Progenitor cell of endocrine pancreas (in vitro differentiated cells): ENCODE measurements at regions not wholly inside any gene's neighbourhood (a gene's known extent, or its start where the extent isn't known, plus 50 kb on each side); places are given as distances from the start of the nearest gene placed in this dataset.
"Not testable (repeated sequence)": the region's sequence is repeated elsewhere in the genome, so short reads cannot be mapped to it uniquely, and the experiment has no call there.

Experiments
- DNase-seq: peaks from one replicate; pipeline ENCODE4 v3.0.0; 2021; ENCODE audit warnings: low spot score; ENCODE audit not compliant: unreplicated experiment
- H3K27ac Mint-ChIP-seq: 2 replicates; pipeline ENCODE4 v1.8.0; 2021; ENCODE audit warnings: mild to moderate bottlenecking, moderate library complexity, mixed read lengths
- H3K27me3 Mint-ChIP-seq: 2 replicates; pipeline ENCODE4 v1.8.0; 2021; ENCODE audit warnings: mixed read lengths
- H3K36me3 Mint-ChIP-seq: 2 replicates; pipeline ENCODE4 v1.8.0; 2022; ENCODE audit warnings: mixed read lengths; ENCODE audit not compliant: insufficient read depth
- H3K4me1 Mint-ChIP-seq: 2 replicates; pipeline ENCODE4 v1.8.0; 2021; ENCODE audit warnings: low read depth, mixed read lengths
- H3K4me3 Mint-ChIP-seq: 2 replicates; pipeline ENCODE4 v1.8.0; 2021; ENCODE audit warnings: low read depth, mild to moderate bottlenecking, moderate library complexity, mixed read lengths
- H3K9me3 Mint-ChIP-seq: 2 replicates; pipeline ENCODE4 v1.8.0; 2021; ENCODE audit warnings: low read depth, mixed read lengths
- CTCF ChIP-seq: fragments of 200-600 bp; sonication (generic); IDR thresholded peaks from one replicate; pipeline ENCODE4 v1.5.0; 2021; ENCODE audit warnings: antibody characterized with exemption, mild to moderate bottlenecking; ENCODE audit not compliant: unreplicated experiment

GRCh38 chr1:215439549-215439948 is 127.6 kb upstream of the KCTD3 start:
- Mint-ChIP-seq H3K36me3 (peaks cover 2% of the 10 kb centered on the region), H3K4me3 (no peak overlapping the region), H3K9me3 (peaks cover 19% of the 10 kb centered on the region), H3K27me3 (no peaks in the 10 kb centered on the region), H3K27ac (no peak overlapping the region), H3K4me1 (no peaks in the 10 kb centered on the region)
- no peak for DNase-seq
- TF ChIP-seq CTCF: no peak

- Mint-ChIP-seq H3K4me1 (no peaks in the 10 kb centered on the region), H3K9me3 (peaks cover 4% of the 10 kb centered on the region), H3K27ac (no peak overlapping the region), H3K36me3 (no peaks in the 10 kb centered on the region), H3K27me3 (no peaks in the 10 kb centered on the region), H3K4me3 (no peak overlapping the region)
- DNase-seq: no peak
- TF ChIP-seq CTCF: no peak
Measured at GRCh38 chr1:215444715-215445414, 122.2 kb upstream of the KCTD3 start.

- DNase-seq, H3K27me3 Mint-ChIP-seq, H3K4me3 Mint-ChIP-seq, H3K9me3 Mint-ChIP-seq, H3K4me1 Mint-ChIP-seq, H3K36me3 Mint-ChIP-seq, H3K27ac Mint-ChIP-seq: not testable (repeated sequence)
Measured at GRCh38 chr1:215448014-215448413, 119.1 kb upstream of the KCTD3 start.

GRCh38 chr1:215449147-215449546 is 118.0 kb upstream of the KCTD3 start:
- not testable (repeated sequence) for H3K27me3 Mint-ChIP-seq, H3K4me3 Mint-ChIP-seq, DNase-seq, H3K4me1 Mint-ChIP-seq, H3K9me3 Mint-ChIP-seq, H3K27ac Mint-ChIP-seq, H3K36me3 Mint-ChIP-seq

GRCh38 chr1:215453440-215453839 is 113.7 kb upstream of the KCTD3 start:
- H3K9me3 Mint-ChIP-seq: no peaks in the 10 kb centered on the region
- no peak for TF ChIP-seq CTCF
- no peak for DNase-seq
- H3K36me3 Mint-ChIP-seq: no peaks in the 10 kb centered on the region
- H3K4me3 Mint-ChIP-seq: no peak overlapping the region
- peaks cover 2% of the 10 kb centered on the region for H3K27me3 Mint-ChIP-seq
- no peak overlapping the region for H3K27ac Mint-ChIP-seq
- peaks cover 1% of the 10 kb centered on the region for H3K4me1 Mint-ChIP-seq

- Mint-ChIP-seq H3K27ac (no peak overlapping the region), H3K36me3 (no peaks in the 10 kb centered on the region), H3K27me3 (peaks cover 2% of the 10 kb centered on the region), H3K4me1 (peaks cover 3% of the 10 kb centered on the region), H3K9me3 (no peaks in the 10 kb centered on the region), H3K4me3 (no peak overlapping the region)
- no peak for DNase-seq
- TF ChIP-seq CTCF: no peak
Measured at GRCh38 chr1:215457213-215457612, 109.9 kb upstream of the KCTD3 start.
